NCI-H345 treated with DMSO at 0.1 percent for 48 hours (cell line): ENCODE measurements at regions not wholly inside any gene's neighbourhood (a gene's known extent, or its start where the extent isn't known, plus 50 kb on each side); places are given as distances from the start of the nearest gene placed in this dataset.

Experiments used
- DNase-seq: peaks from one replicate; lab custom pipeline; 2025; ENCODE audit not compliant: unreplicated experiment; lab: John Stamatoyannopoulos, UW

- DNase-seq = no peak
These were observed 983.2 kb downstream of the CDH11 start for GRCh38 chr16:64138621-64139020.

- no peak for DNase-seq
These were observed 983.9 kb downstream of the CDH11 start for GRCh38 chr16:64138006-64138405.

DNA sequence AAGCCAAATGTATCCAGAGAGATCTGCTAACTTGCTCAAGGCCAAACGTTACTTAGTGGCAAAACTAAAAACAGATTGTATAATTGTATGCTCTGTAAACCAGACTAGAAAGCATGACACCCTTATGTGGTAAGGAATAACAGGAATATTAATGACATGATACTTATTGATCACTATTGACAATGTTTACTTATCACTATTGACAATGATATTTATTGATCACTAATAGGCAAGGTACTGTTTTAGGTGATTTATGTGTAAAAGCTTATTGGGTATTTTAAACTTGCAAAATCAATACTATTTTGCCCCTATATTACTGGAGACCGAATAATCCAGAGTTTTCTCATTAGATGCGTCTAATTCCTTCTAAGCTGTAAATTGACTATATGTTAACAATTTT lies 985.1 kb downstream of the CDH11 start:
- no peak for DNase-seq

GRCh38 chr16:64136314-64136713 lies 985.5 kb downstream of the CDH11 start:
- DNase-seq = no peak

GRCh38 chr16:64133366-64133765 lies 988.5 kb downstream of the CDH11 start:
- no peak for DNase-seq

DNA sequence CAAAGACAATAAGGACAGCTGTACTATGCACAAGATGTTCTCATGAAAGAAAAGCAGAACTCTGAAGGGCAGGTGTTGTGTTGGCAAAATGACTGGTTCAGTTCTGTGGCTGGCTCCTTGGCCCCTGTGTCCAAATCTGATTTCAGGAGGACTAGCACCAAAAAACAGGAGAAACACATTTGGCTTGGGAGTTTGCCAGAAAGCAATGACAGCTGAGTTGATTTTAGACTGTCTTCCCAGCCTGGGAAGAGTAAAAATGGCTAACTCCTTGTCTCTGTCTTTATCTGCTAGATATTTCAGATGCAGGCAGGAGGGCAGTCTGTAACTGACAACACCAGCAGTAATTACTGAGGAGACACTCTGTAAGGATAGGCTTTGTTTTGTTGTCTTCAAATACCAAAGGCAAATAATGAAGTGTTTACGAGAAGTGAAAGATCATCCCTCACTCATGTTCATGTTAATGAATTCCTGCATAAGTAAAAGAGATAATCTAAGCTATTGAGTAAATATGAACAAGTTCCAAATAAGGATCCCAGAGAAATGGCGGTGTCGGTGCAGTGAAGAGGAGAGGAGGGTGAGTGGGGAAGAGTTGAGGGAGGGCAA lies 989.0 kb downstream of the CDH11 start:
- DNase-seq = no peak

GRCh38 chr16:64132190-64132589 lies 989.7 kb downstream of the CDH11 start:
- no peak for DNase-seq

DNA sequence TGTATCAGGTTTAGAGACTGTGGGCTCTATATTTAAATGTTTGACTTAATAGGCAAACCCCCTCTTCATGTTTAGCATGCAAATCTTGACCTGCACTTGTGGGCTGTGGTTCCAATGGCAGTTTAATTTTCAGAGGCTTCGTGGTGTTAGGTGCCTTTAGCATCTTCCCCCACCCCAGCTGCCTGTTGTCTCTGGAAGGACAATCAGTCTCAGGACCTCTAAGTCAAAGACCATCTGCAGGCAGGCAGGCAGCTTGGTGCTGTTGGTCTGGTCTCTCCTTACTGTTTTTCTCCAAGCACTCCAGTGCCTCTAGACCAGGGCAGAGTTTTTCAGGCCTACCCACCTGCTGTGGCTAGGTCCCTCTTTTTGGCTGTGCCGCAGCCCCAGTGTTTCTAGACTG lies 990.4 kb downstream of the CDH11 start:
- DNase-seq = no peak

DNA sequence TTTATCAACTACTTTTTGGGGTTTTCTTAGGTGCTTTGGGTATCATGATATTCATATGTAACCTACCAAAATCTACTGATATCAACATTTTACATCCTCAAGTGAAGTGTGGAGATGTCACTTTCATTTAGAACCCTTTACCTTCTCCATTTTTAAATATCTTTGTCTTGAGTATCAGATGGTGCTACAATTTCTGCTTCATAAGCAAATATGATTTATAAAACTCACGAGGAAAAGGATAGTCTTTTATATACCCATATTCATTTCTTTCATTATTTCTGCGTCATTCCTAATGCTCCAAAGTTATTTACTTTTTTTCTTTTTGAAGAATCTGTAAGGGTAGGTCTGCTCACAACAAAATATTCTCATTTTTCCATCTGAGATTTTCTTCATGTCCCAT lies 991.7 kb downstream of the CDH11 start:
- no peak for DNase-seq

DNA sequence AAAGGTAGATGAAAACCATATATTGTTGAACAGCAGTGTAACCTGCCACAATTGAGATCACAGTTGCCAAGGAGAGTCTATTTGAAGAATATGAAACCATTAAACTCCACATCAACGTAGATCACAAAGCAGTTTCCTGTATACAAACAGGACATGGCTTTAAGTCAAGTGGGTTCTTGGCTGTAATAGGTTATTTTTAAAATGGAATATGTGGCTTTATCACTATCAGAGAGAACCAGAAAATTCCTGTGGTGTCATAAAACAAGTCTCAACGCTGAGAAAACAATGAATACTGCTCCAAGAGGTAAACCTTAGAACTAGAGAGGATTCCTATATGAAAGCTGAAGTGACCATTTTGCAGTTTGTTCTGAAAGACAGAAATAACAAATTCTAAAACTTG lies 999.7 kb downstream of the CDH11 start:
- DNase-seq = no peak

DNA sequence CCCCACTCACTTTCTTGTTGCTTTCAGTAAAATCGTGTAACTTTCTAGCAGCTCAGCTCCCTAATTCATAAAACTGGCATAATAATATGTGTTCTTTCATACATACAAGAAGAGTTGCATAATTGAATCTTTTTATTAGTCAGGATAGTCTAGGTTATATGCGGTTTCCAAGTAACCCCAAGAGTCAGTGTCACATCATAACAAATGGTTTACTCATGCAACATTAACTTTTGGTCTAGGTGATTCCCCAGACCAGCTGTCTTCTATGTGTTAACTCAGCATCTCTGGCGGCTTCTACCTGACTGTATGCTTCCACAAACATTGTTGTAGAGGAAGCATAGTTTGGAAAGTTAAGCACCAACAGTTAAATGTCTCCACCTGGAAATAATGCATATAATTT lies 1000.4 kb downstream of the CDH11 start:
- no peak for DNase-seq

DNA sequence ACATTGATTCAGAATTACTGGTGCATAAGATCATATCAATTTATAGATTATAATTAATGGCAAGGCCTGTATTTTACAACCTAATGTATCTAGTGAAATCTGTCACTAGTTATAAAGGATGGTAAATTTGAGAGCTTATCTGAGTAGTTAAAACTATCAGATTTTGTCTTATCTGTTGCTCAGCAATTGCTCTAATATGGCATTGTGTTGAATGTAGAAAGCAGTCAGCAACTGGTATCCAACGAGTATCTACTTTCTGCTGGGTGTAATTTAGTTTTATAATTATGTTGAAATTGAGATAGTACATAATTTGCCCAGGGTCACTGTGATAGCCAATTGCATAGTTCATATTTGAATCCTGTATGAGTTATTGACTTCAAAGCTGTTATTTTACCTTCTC lies 1005.7 kb downstream of the CDH11 start:
- DNase-seq = no peak

GRCh38 chr16:64109241-64109640 lies 1012.6 kb downstream of the CDH11 start:
- DNase-seq = no peak

DNA sequence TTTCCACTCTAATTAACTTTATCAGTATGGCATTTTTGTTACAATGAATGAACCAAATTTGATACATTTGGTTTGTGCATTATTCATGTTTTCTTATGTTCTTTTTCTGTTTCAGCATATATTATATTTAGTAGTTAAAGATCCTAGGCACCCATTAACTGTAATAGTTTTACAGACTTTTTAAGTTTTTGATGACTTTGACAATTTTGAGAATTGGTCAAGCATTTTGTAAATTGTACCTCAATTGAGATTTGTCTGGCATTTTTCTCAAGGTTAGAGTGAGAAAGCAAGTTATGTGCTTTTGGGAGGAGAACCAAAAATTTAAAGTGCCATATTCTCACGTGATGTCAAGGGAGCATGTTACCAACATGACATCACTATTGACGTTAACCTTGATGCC lies 1019.2 kb downstream of the CDH11 start:
- no peak for DNase-seq

DNA sequence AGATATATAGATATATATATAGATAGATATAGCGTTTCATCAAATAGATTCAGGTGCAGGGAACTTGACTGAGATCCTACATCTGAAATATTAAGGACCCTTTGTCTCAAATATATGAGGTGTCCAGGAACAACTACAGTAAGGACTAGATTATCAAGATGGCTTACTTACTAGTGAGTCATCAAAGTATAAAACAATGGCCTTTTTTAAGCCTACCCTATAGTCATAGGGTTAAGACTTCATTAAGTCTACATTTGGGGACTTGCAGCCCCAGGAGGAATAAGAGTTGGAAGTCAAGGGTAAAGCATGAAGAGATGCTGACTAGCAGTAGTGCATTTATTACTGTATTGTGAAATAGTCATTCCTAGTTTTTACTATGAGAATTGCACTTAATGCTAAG lies 1023.4 kb downstream of the CDH11 start:
- no peak for DNase-seq

GRCh38 chr16:64096689-64097088 lies 1025.2 kb downstream of the CDH11 start:
- DNase-seq = no peak

GRCh38 chr16:64094992-64095634 lies 1026.8 kb downstream of the CDH11 start:
- no peak for DNase-seq

DNA sequence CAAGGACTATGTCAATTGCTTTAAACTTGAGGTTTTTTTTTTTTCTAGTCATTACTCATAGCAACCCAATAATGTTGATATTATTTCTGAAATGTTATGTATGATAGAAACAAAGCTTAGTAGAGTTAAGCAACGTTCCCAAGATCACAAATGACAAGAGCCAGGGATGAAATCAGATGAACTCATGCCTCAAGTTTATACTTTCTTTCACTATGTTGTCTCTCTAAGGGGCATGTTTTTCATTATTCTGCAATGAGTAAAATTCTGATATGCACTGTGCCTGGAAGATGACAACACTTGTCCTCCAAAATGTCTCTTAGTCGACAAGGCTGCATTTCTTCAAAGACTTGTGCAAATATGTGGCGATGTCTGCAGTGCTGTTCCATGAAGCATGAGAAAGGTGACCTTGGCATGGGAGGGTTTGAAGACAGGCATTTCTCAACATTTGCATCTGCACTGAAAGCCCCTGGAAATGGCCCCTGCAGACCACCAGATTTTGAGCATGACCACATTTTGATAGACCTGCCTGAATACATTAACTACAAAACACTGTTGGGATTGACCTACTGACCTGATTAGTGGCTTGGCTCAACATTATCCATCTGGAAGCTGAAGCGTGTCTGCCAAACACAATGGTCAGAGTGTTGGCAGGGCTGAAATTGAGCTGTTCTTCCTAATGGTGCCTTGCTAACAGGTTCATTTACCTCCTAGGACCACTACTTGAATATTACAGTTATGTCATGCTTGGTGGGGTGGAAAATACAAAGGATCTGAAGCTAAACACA lies 1027.5 kb downstream of the CDH11 start:
- no peak for DNase-seq

DNA sequence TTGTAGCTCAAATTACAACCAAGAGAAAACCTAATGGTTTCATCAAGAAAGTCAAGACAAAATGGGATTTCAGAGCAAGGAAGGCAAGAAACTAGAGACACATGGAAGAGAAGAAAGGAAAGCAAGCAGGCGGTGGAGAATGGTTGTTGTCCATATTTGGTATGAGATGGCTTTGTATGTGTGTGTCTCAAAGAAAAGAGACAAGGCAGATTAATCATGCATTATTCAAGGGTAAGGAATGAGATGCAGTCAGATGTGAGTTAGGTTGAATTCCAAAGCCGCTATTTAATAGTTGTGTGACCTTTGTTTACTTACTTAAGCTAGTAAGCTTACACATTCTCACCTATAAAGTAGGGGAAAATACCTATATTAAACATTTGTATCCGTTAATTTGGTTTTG lies 1029.6 kb downstream of the CDH11 start:
- DNase-seq = no peak

GRCh38 chr16:64090327-64090726 lies 1031.5 kb downstream of the CDH11 start:
- DNase-seq = no peak

DNA sequence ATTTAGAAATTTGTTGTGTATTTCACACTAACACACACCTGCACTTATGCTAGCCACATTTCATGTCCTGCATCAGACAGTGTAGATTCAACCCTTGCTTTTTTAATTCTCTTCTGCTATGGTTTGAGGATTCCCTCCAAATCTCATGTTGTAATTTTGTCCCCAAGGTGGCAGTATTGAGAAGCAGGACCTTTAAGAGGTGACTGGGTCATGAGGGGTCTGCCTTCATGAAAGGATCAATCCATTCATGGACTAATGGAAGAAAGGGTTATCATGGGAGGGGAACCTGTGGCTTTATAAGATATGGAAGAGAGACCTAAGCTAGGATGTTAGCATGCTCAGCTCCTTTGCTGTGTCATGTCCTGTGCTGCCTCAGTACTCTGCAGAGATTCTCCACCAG lies 1032.2 kb downstream of the CDH11 start:
- no peak for DNase-seq

DNA sequence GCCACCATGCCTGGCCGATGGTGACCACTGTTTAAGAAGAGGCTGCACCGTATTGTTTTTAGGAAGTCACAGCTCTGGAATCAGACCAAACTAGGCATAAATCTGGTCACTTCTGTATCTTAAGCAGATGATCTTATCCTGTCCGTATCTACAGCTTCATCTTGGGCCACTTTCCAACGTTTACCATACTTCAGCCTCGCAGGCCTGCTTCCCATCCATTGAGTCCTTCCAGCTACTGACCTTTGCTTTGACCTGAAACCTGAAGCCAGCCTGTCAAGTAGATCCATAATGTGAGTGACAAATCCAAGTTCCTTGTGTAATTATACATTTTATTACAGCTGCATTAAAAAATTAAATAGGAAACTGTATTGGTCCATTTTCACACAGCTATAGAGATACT lies 1033.0 kb downstream of the CDH11 start:
- DNase-seq = no peak
